Spleen (tissue), 7 donors: ENCODE measurements at regions not wholly inside any gene's neighbourhood (a gene's known extent, or its start where the extent isn't known, plus 50 kb on each side); places are given as distances from the start of the nearest gene placed in this dataset.
A peak's percentile ranks its signal among the peaks of the same experiment; 100 is the strongest.

ENCODE experiments used
- POLR2A ChIP-seq, 3 donors: fragments of 450-650 bp; IDR thresholded peaks; one replicate each; pipeline ENCODE4 v1.5.1; 2017; ENCODE audit warnings: antibody characterized with exemption in 3 of 3, mild to moderate bottlenecking in 1 of 3
- POLR2AphosphoS5 ChIP-seq, 3 donors: sonication (generic); formaldehyde crosslinking; IDR thresholded peaks; one replicate each; pipeline ENCODE4 v1.5.1; 2017; ENCODE audit warnings: antibody characterized with exemption in 3 of 3
- TF ChIP-seq, protein P1 (sequence below), 11 experiments: fragments of 200-600 bp in 7 of 11; fragments of 450-650 bp in 4 of 11; sonication (generic) in 4 of 11; IDR thresholded peaks in 8 of 11; conservative IDR thresholded peaks in 3 of 11; 1 replicate in 7 of 11; 2 replicates in 4 of 11; pipeline versions ENCODE4 v1.4.0 to v1.8.0; 2016 to 2021; ENCODE audit warnings: antibody characterized with exemption in 11 of 11, inconsistent platforms in 4 of 11, mild to moderate bottlenecking in 1 of 11
- donor health status: DM: no; HTN: no; CAD: no; lungs with moderate emphysema.
- donor health status: DM: no; HTN: no; CAD: no.
- donor health status: DM: no; HTN: no; CAD: no.

DNA sequence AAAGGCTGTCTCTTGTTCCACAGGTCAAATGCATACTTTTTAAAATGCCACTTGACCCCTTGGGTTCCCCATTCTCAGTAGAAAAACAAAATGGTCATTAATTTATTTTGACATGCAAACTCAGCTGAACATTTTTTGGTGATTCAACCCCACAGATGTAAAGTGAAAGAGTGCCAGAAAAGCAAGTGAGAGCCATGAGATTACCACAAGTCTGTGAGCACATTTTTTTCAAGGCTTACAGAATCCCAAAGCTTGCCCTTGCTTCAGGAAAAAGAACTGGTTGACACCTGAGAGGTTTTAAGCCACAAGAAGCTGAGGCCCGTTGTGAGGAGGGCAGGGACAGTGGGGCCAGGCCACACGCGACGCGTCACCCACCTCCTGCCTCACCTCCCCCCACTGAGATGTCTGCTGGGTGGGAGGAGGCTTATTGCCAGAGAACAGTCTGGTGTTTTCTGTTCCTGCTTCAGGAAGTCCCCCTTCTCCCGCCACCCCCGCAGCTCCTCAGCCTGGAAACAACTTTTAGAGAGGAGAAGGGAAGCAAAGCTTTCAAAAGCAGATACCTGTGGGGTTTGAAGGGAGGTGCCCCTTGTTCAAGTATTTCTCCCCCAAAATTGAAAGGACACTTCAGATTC is 70.4 kb upstream of the CYP1B1 start:
- TF ChIP-seq POLR2A (IDR thresholded peaks at IDR 0.05) (no peak), POLR2AphosphoS5 (IDR thresholded peaks at IDR 0.05) (peak; percentile 51 to 70 (median 62))
- TF ChIP-seq, protein P1, sequence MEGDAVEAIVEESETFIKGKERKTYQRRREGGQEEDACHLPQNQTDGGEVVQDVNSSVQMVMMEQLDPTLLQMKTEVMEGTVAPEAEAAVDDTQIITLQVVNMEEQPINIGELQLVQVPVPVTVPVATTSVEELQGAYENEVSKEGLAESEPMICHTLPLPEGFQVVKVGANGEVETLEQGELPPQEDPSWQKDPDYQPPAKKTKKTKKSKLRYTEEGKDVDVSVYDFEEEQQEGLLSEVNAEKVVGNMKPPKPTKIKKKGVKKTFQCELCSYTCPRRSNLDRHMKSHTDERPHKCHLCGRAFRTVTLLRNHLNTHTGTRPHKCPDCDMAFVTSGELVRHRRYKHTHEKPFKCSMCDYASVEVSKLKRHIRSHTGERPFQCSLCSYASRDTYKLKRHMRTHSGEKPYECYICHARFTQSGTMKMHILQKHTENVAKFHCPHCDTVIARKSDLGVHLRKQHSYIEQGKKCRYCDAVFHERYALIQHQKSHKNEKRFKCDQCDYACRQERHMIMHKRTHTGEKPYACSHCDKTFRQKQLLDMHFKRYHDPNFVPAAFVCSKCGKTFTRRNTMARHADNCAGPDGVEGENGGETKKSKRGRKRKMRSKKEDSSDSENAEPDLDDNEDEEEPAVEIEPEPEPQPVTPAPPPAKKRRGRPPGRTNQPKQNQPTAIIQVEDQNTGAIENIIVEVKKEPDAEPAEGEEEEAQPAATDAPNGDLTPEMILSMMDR (IDR thresholded peaks at IDR 0.05 in 8 of 11, conservative IDR thresholded peaks at IDR 0.05 in 3 of 11) = no peak
